ENCODE measurements at regions not wholly inside any gene's neighbourhood (a gene's known extent, or its start where the extent isn't known, plus 50 kb on each side); places are given as distances from the start of the nearest gene placed in this dataset.

DNA sequence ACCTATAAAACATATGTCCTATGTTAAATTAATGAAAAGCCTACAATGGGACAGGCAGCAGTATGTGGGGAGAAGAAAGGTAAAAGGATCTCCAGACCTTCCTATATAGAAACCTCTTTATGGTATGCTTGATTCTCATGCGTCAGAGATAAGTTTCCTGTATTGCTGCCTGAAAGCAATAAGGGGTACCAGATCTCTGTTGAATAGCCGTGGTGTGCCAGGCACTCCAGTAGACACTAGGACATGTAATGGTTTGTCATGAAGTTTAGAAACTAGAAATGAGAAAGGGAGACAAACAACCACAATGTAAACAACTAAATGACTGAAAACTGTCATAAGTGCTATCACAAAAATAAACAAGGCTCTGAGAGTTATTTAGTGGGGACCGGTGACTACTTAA lies 168.1 kb downstream of the EFHB start:
- no peak overlapping the region for H3K27ac ChIP-seq (ENCODE audit: low read depth, low read length)
- no peak overlapping the region for H3K4me3 Mint-ChIP-seq
- WGBS, 2 experiments (ENCODE audit: insufficient coverage in 1 of 2, insufficient read length in 1 of 2), result 93% methylated on average over 2 to 3 of the region's 3 CpGs
- no peaks in the 10 kb centered on the region for H3K27me3 Mint-ChIP-seq (ENCODE audit: insufficient read depth)
- no peaks in the 10 kb centered on the region for H3K9me3 Mint-ChIP-seq
- no peaks in the 10 kb centered on the region for H3K36me3 Mint-ChIP-seq (ENCODE audit: low read depth)
- no peak overlapping the region for H3K27ac Mint-ChIP-seq
- no peak for DNase-seq
- no peak overlapping the region for H3K4me3 ChIP-seq (ENCODE audit: low read length)
- no peaks in the 10 kb centered on the region for H3K36me3 ChIP-seq (ENCODE audit: control insufficient read depth, insufficient read depth, low read length)
- H3K4me1 ChIP-seq (ENCODE audit: control insufficient read depth, insufficient read depth, low read length), result no peaks in the 10 kb centered on the region
- no peaks in the 10 kb centered on the region for H3K27me3 ChIP-seq (ENCODE audit: control insufficient read depth, insufficient read depth, low read length, poor library complexity, severe bottlenecking)
- H3K4me1 Mint-ChIP-seq, result no peaks in the 10 kb centered on the region
- no peaks in the 10 kb centered on the region for H3K9me3 ChIP-seq (ENCODE audit: control insufficient read depth, low read length)
- TF ChIP-seq, protein P1, sequence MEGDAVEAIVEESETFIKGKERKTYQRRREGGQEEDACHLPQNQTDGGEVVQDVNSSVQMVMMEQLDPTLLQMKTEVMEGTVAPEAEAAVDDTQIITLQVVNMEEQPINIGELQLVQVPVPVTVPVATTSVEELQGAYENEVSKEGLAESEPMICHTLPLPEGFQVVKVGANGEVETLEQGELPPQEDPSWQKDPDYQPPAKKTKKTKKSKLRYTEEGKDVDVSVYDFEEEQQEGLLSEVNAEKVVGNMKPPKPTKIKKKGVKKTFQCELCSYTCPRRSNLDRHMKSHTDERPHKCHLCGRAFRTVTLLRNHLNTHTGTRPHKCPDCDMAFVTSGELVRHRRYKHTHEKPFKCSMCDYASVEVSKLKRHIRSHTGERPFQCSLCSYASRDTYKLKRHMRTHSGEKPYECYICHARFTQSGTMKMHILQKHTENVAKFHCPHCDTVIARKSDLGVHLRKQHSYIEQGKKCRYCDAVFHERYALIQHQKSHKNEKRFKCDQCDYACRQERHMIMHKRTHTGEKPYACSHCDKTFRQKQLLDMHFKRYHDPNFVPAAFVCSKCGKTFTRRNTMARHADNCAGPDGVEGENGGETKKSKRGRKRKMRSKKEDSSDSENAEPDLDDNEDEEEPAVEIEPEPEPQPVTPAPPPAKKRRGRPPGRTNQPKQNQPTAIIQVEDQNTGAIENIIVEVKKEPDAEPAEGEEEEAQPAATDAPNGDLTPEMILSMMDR (conservative IDR thresholded peaks at IDR 0.05), result no peak
- H3K9ac ChIP-seq (ENCODE audit: extremely low read depth, low read length, poor library complexity, severe bottlenecking), result no peak overlapping the region

DNA sequence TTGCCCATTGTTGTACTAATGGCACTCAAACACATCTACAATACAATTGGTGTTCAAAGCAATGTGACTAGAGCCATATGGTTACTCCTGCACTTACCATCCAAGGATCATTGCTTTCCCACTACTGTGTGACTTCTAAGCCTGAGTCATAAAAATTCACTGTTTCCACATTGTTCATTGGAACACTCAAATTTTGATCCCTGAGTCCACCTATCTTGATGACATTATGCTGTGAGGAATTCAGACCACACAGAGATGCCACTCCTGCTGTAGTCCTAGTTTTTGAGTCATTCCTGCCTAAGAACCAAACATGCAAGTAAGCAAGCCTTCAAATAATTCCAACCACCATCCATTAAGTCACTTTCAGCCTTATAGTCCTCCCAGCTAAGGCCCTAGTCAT lies 176.2 kb downstream of the EFHB start:
- no peak for DNase-seq
- Histone ChIP-seq H3K27ac (ENCODE audit: low read depth, low read length) (no peak overlapping the region), H3K4me3 (ENCODE audit: low read length) (no peak overlapping the region), H3K36me3 (ENCODE audit: control insufficient read depth, insufficient read depth, low read length) (no peaks in the 10 kb centered on the region), H3K9ac (ENCODE audit: extremely low read depth, low read length, poor library complexity, severe bottlenecking) (no peak overlapping the region), H3K4me1 (ENCODE audit: control insufficient read depth, insufficient read depth, low read length) (no peaks in the 10 kb centered on the region), H3K9me3 (ENCODE audit: control insufficient read depth, low read length) (no peaks in the 10 kb centered on the region), H3K27me3 (ENCODE audit: control insufficient read depth, insufficient read depth, low read length, poor library complexity, severe bottlenecking) (no peaks in the 10 kb centered on the region)
- Mint-ChIP-seq H3K27ac (no peak overlapping the region), H3K4me3 (no peak overlapping the region), H3K4me1 (no peaks in the 10 kb centered on the region), H3K27me3 (ENCODE audit: insufficient read depth) (peaks cover 2% of the 10 kb centered on the region), H3K9me3 (peaks cover 2% of the 10 kb centered on the region), H3K36me3 (ENCODE audit: low read depth) (no peaks in the 10 kb centered on the region)
- TF ChIP-seq, protein P1 (conservative IDR thresholded peaks at IDR 0.05), result no peak

DNA sequence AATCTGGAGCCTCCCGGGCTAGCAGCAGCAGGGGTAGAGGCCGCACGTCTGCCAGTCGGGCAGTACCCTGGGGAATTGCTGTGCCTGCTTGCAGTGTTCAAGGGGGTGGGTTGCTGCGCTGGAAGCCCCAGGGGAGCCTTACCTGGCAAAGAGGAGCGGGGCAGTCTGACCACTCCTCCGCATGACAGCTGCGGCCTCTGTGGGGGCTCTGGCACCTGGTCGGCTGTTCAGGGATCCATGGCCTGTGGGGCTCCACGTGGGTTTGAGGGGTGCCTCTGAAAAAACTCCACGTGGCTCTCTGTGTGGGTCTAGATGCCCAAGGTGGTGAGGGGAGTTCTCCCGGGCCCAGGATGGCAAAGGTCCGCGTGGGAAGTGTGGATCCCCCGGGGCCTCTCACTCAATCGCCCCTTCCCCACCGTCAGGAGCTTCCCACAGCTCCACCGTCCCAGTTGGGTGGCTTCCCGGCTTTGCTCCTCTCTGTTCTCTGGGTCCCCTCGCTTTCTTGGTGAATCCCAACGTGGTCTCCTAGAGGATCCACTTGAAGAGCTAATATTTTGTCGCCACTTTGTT lies 184.5 kb downstream of the EFHB start:
- no peak overlapping the region for H3K27ac Mint-ChIP-seq
- 91% methylated on average over 11 to 22 of the region's 22 CpGs for WGBS, 2 experiments (ENCODE audit: insufficient coverage in 1 of 2, insufficient read length in 1 of 2)
- no peaks in the 10 kb centered on the region for H3K27me3 ChIP-seq (ENCODE audit: control insufficient read depth, insufficient read depth, low read length, poor library complexity, severe bottlenecking)

More for the DNA sequence above, 184.5 kb downstream of the EFHB start:
- no peaks in the 10 kb centered on the region for H3K36me3 Mint-ChIP-seq (ENCODE audit: low read depth)
- peaks cover 2% of the 10 kb centered on the region for H3K9me3 Mint-ChIP-seq
- Histone ChIP-seq H3K4me3 (ENCODE audit: low read length) (no peak overlapping the region), H3K27ac (ENCODE audit: low read depth, low read length) (no peak overlapping the region), H3K9me3 (ENCODE audit: control insufficient read depth, low read length) (no peaks in the 10 kb centered on the region), H3K4me1 (ENCODE audit: control insufficient read depth, insufficient read depth, low read length) (no peaks in the 10 kb centered on the region), H3K36me3 (ENCODE audit: control insufficient read depth, insufficient read depth, low read length) (no peaks in the 10 kb centered on the region), H3K9ac (ENCODE audit: extremely low read depth, low read length, poor library complexity, severe bottlenecking) (no peak overlapping the region)
- no peak for DNase-seq
- H3K4me1 Mint-ChIP-seq, result no peaks in the 10 kb centered on the region
- no peak overlapping the region for H3K4me3 Mint-ChIP-seq
- TF ChIP-seq, protein P1 (conservative IDR thresholded peaks at IDR 0.05), result no peak
- H3K27me3 Mint-ChIP-seq (ENCODE audit: insufficient read depth), result peaks cover 2% of the 10 kb centered on the region

Measured in endodermal cell (in vitro differentiated cells).